ENCODE measurements at regions not wholly inside any gene's neighbourhood (a gene's known extent, or its start where the extent isn't known, plus 50 kb on each side); places are given as distances from the start of the nearest gene placed in this dataset.
A peak's percentile ranks its signal among the peaks of the same experiment; 100 is the strongest.

- TF ChIP-seq CTCF (IDR thresholded peaks at IDR 0.05) = no peak
- TF ChIP-seq POLR2A (IDR thresholded peaks at IDR 0.05) = no peak
- no peak overlapping the region for H3K4me3 ChIP-seq
- intact Hi-C loops (cut with DNase I; ENCODE audit: low total_unique reads) = no loop called here
- no peak for DNase-seq
- peak overlapping the region in 1 of 2 donors; percentile 26 for H3K27ac ChIP-seq
- no peaks in the 10 kb centered on the region for H3K9me3 ChIP-seq
- no peaks in the 10 kb centered on the region for H3K4me1 ChIP-seq
- H3K36me3 ChIP-seq = no peaks in the 10 kb centered on the region
- H3K27me3 ChIP-seq = no peaks in the 10 kb centered on the region
Observed at GRCh38 chrX:45447331-45447730, 246.7 kb upstream of the DIPK2B start.

GRCh38 chrX:45445745-45446412 lies 245.2 kb upstream of the DIPK2B start:
- intact Hi-C loops (cut with DNase I; ENCODE audit: low total_unique reads) = no loop called here
- H3K27ac ChIP-seq = peak overlapping the region; percentile 52 to 76
- H3K9me3 ChIP-seq = no peaks in the 10 kb centered on the region
- DNase-seq = no peak
- no peaks in the 10 kb centered on the region for H3K4me1 ChIP-seq
- H3K27me3 ChIP-seq = no peaks in the 10 kb centered on the region
- H3K4me3 ChIP-seq = no peak overlapping the region
- TF ChIP-seq CTCF (IDR thresholded peaks at IDR 0.05) (no peak), POLR2A (IDR thresholded peaks at IDR 0.05) (no peak)
- H3K36me3 ChIP-seq = no peaks in the 10 kb centered on the region

- Histone ChIP-seq H3K27ac (no peak overlapping the region), H3K4me1 (no peaks in the 10 kb centered on the region), H3K9me3 (no peaks in the 10 kb centered on the region), H3K27me3 (no peaks in the 10 kb centered on the region), H3K36me3 (no peaks in the 10 kb centered on the region), H3K4me3 (no peak overlapping the region)
- intact Hi-C loops (cut with DNase I; ENCODE audit: low total_unique reads) = no loop called here
- no peak for DNase-seq
- TF ChIP-seq CTCF (IDR thresholded peaks at IDR 0.05) (no peak), POLR2A (IDR thresholded peaks at IDR 0.05) (no peak)
Observed at GRCh38 chrX:45437186-45437585, 236.5 kb upstream of the DIPK2B start.

- intact Hi-C loops (cut with DNase I; ENCODE audit: low total_unique reads) = no loop called here
Observed at GRCh38 chrX:45435481-45435880, 234.8 kb upstream of the DIPK2B start.

GRCh38 chrX:45434231-45434630 lies 233.6 kb upstream of the DIPK2B start:
- H3K27ac ChIP-seq = no peak overlapping the region
- no peaks in the 10 kb centered on the region for H3K9me3 ChIP-seq
- no peaks in the 10 kb centered on the region for H3K27me3 ChIP-seq
- TF ChIP-seq POLR2A (IDR thresholded peaks at IDR 0.05) = no peak
- no peak for TF ChIP-seq CTCF (IDR thresholded peaks at IDR 0.05)
- no peak for DNase-seq
- no peaks in the 10 kb centered on the region for H3K36me3 ChIP-seq
- H3K4me3 ChIP-seq = no peak overlapping the region
- intact Hi-C loops (cut with DNase I; ENCODE audit: low total_unique reads) = no loop called here
- H3K4me1 ChIP-seq = no peaks in the 10 kb centered on the region

More at GRCh38 chrX:45435481-45435880, 234.8 kb upstream of the DIPK2B start:
- DNase-seq = no peak
- no peak overlapping the region for H3K27ac ChIP-seq
- no peak overlapping the region for H3K4me3 ChIP-seq
- H3K9me3 ChIP-seq = no peaks in the 10 kb centered on the region
- no peaks in the 10 kb centered on the region for H3K36me3 ChIP-seq
- no peaks in the 10 kb centered on the region for H3K27me3 ChIP-seq
- no peaks in the 10 kb centered on the region for H3K4me1 ChIP-seq
- TF ChIP-seq POLR2A (IDR thresholded peaks at IDR 0.05) (no peak), CTCF (IDR thresholded peaks at IDR 0.05) (no peak)
